Body of pancreas (tissue), 4 donors: ENCODE measurements at regions not wholly inside any gene's neighbourhood (a gene's known extent, or its start where the extent isn't known, plus 50 kb on each side); places are given as distances from the start of the nearest gene placed in this dataset.

Experiments used
- POLR2A ChIP-seq, 3 donors: fragments of 450-650 bp; IDR thresholded peaks; one replicate each; pipeline ENCODE4 v1.6.1; 2016; ENCODE audit warnings: antibody characterized with exemption in 3 of 3, mild to moderate bottlenecking in 2 of 3
- TF ChIP-seq, protein P1 (sequence below), 7 experiments: fragments of 450-650 bp in 4 of 7; fragments of 200-600 bp in 3 of 7; sonication (generic) in 3 of 7; IDR thresholded peaks; one replicate each; pipeline ENCODE4 v1.5.1; 2016 to 2019; ENCODE audit warnings: antibody characterized with exemption in 7 of 7

GRCh38 chr11:43574411-43574810 lies 106.1 kb upstream of the HSD17B12 start:
- TF ChIP-seq, protein P1, sequence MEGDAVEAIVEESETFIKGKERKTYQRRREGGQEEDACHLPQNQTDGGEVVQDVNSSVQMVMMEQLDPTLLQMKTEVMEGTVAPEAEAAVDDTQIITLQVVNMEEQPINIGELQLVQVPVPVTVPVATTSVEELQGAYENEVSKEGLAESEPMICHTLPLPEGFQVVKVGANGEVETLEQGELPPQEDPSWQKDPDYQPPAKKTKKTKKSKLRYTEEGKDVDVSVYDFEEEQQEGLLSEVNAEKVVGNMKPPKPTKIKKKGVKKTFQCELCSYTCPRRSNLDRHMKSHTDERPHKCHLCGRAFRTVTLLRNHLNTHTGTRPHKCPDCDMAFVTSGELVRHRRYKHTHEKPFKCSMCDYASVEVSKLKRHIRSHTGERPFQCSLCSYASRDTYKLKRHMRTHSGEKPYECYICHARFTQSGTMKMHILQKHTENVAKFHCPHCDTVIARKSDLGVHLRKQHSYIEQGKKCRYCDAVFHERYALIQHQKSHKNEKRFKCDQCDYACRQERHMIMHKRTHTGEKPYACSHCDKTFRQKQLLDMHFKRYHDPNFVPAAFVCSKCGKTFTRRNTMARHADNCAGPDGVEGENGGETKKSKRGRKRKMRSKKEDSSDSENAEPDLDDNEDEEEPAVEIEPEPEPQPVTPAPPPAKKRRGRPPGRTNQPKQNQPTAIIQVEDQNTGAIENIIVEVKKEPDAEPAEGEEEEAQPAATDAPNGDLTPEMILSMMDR (IDR thresholded peaks at IDR 0.05), result no peak
- no peak for TF ChIP-seq POLR2A (IDR thresholded peaks at IDR 0.05)
